H1 (cell line): ENCODE measurements at regions not wholly inside any gene's neighbourhood (a gene's known extent, or its start where the extent isn't known, plus 50 kb on each side); places are given as distances from the start of the nearest gene placed in this dataset.

ENCODE experiments used
- CTCF ChIA-PET: fragments of 300-600 bp; sonication (Branson Sonifier 250); formaldehyde crosslinking; loops from one replicate; lab custom pipeline; 2021; ENCODE audit not compliant: partially characterized antibody; lab: Charles Lee
- POLR2A ChIA-PET: fragments of 300-600 bp; sonication (Branson Sonifier 250); formaldehyde crosslinking; loops from one replicate; lab custom pipeline; 2021; ENCODE audit warnings: inconsistent platforms; ENCODE audit not compliant: partially characterized antibody; lab: Charles Lee
- DNase-seq, 2 experiments: peaks; one replicate each; pipeline versions ENCODE4 v3.0.0 to v3.0.0-alpha.2; 2010 to 2022; ENCODE audit warnings: low spot score in 2 of 2, low read depth in 1 of 2, mixed read lengths in 1 of 2
- FAIRE-seq: peaks from 2 replicates; lab custom pipeline; 2011; peaks lifted over from hg19 to GRCh38; lab: Jason Lieb, UNC
- H2AFZ ChIP-seq: 2 replicates; pipeline ENCODE4 v1.8.1; 2012; ENCODE audit warnings: low read length, inconsistent platforms
- H2AK5ac ChIP-seq: 2 replicates; pipeline ENCODE4 v1.6.1; 2013; ENCODE audit warnings: low read depth, low read length
- H2BK120ac ChIP-seq: replicated peaks from 2 replicates; pipeline ENCODE3; 2013; ENCODE audit warnings: low read depth, low read length, inconsistent platforms
- H2BK12ac ChIP-seq: 2 replicates; pipeline ENCODE4 v1.6.1; 2013; ENCODE audit warnings: low read depth, low read length
- H2BK15ac ChIP-seq: 2 replicates; pipeline ENCODE4 v1.6.1; 2013; ENCODE audit warnings: low read length
- H2BK20ac ChIP-seq: 2 replicates; pipeline ENCODE4 v1.6.1; 2013; ENCODE audit warnings: low read length
- H2BK5ac ChIP-seq: 2 replicates; pipeline ENCODE4 v1.6.1; 2013; ENCODE audit warnings: low read depth, low read length
- H3K14ac ChIP-seq: 2 replicates; pipeline ENCODE4 v1.6.1; 2013; ENCODE audit warnings: inconsistent platforms; ENCODE audit not compliant: insufficient read length
- H3K18ac ChIP-seq: 2 replicates; pipeline ENCODE4 v1.6.1; 2013; ENCODE audit warnings: low read length; ENCODE audit errors: extremely low read depth
- H3K23ac ChIP-seq: 2 replicates; pipeline ENCODE4 v1.6.1; 2013; ENCODE audit warnings: inconsistent platforms; ENCODE audit not compliant: insufficient read length
- H3K23me2 ChIP-seq: 2 replicates; pipeline ENCODE4 v1.6.1; 2013; ENCODE audit warnings: low read depth, low read length
- H3K27ac ChIP-seq: 2 replicates; pipeline ENCODE4 v1.6.1; 2011; ENCODE audit warnings: low read depth, low read length, inconsistent platforms
- H3K27me3 ChIP-seq, 4 experiments: replicated peaks in 1 of 4; 1 replicate in 1 of 4; 2 replicates in 3 of 4; pipeline versions ENCODE4 v1.6.1 to v1.8.1; 2011 to 2013; ENCODE audit warnings: low read length in 3 of 4, mild to moderate bottlenecking in 3 of 4, inconsistent platforms in 2 of 4, mixed read lengths in 2 of 4, moderate library complexity in 1 of 4; ENCODE audit not compliant: control insufficient read depth in 3 of 4, insufficient read depth in 3 of 4; ENCODE audit errors: extremely low read depth in 1 of 4
- H3K36me3 ChIP-seq, 4 experiments: 2 replicates each; pipeline versions ENCODE4 v1.6.1 to v1.8.1; 2011 to 2013; ENCODE audit warnings: mild to moderate bottlenecking in 4 of 4, low read length in 3 of 4, moderate library complexity in 2 of 4, control low read depth in 1 of 4, inconsistent platforms in 1 of 4; ENCODE audit not compliant: insufficient read depth in 4 of 4, control insufficient read depth in 2 of 4
- H3K4ac ChIP-seq: replicated peaks from 2 replicates; pipeline ENCODE3; 2013; ENCODE audit warnings: low read length, low read depth, mixed read lengths, inconsistent platforms; ENCODE audit not compliant: insufficient read length
- H3K4me1 ChIP-seq, 4 experiments: replicated peaks in 1 of 4; 1 replicate in 1 of 4; 2 replicates in 3 of 4; pipeline versions ENCODE4 v1.6.1 to v1.8.1; 2011 to 2013; ENCODE audit warnings: low read length in 3 of 4, inconsistent platforms in 2 of 4, mixed read lengths in 1 of 4; ENCODE audit not compliant: insufficient read depth in 4 of 4, control insufficient read depth in 3 of 4
- H3K4me2 ChIP-seq, 2 experiments: 2 replicates each; pipeline versions ENCODE4 v1.6.1 to v1.8.1; 2011 to 2013; ENCODE audit warnings: low read depth in 2 of 2, low read length in 2 of 2, control low read depth in 1 of 2, inconsistent platforms in 1 of 2, mild to moderate bottlenecking in 1 of 2; ENCODE audit not compliant: insufficient read depth in 1 of 2
- H3K4me3 ChIP-seq, 4 experiments: fragments of 200-600, 300-600 bp in 1 of 4; sonication (generic), shearing (Covaris generic), sonication (Bioruptor Twin) in 1 of 4; 2 replicates each; pipeline versions ENCODE4 v1.5.1 to v1.8.1; 2011 to 2016; ENCODE audit warnings: low read length in 4 of 4, low read depth in 3 of 4, control low read depth in 2 of 4, inconsistent platforms in 2 of 4, mild to moderate bottlenecking in 2 of 4, mixed read lengths in 1 of 4, moderate library complexity in 1 of 4; ENCODE audit not compliant: insufficient read depth in 2 of 4; ENCODE audit errors: extremely low read depth in 1 of 4
- H3K56ac ChIP-seq: replicated peaks from 2 replicates; pipeline ENCODE3; 2013; ENCODE audit warnings: low read depth, mild to moderate bottlenecking, mixed read lengths, low read length, inconsistent platforms; ENCODE audit not compliant: insufficient read length
- H3K79me1 ChIP-seq: 2 replicates; pipeline ENCODE4 v1.6.1; 2013; ENCODE audit warnings: low read depth, low read length, control low read depth
- H3K79me2 ChIP-seq, 2 experiments: 2 replicates each; pipeline versions ENCODE4 v1.6.1 to v1.8.1; 2012 to 2013; ENCODE audit warnings: low read length in 2 of 2, mild to moderate bottlenecking in 2 of 2, inconsistent platforms in 1 of 2; ENCODE audit not compliant: insufficient read depth in 2 of 2, control insufficient read depth in 1 of 2
- H3K9ac ChIP-seq, 4 experiments: replicated peaks in 1 of 4; 1 replicate in 1 of 4; 2 replicates in 3 of 4; pipeline versions ENCODE4 v1.6.1 to v1.8.1; 2011 to 2013; ENCODE audit warnings: low read depth in 3 of 4, low read length in 3 of 4, control low read depth in 2 of 4, mild to moderate bottlenecking in 2 of 4, moderate library complexity in 2 of 4, inconsistent platforms in 1 of 4; ENCODE audit errors: extremely low read depth in 1 of 4
- H3K9me3 ChIP-seq, 2 experiments: 2 replicates each; pipeline versions ENCODE4 v1.6.1 to v1.8.1; 2012 to 2013; ENCODE audit warnings: mild to moderate bottlenecking in 2 of 2, moderate library complexity in 2 of 2, control low read depth in 1 of 2, inconsistent platforms in 1 of 2, low read depth in 1 of 2, low read length in 1 of 2, mixed read lengths in 1 of 2; ENCODE audit not compliant: insufficient read depth in 2 of 2
- H4K20me1 ChIP-seq, 2 experiments: replicated peaks in 1 of 2; 2 replicates each; pipeline versions ENCODE3 to v1.8.1; 2011 to 2013; ENCODE audit warnings: inconsistent platforms in 2 of 2, low read length in 2 of 2, mild to moderate bottlenecking in 1 of 2; ENCODE audit not compliant: insufficient read depth in 2 of 2, control insufficient read depth in 1 of 2
- H4K5ac ChIP-seq: 2 replicates; pipeline ENCODE4 v1.6.1; 2013; ENCODE audit warnings: low read length, low read depth, mixed read lengths, inconsistent platforms; ENCODE audit not compliant: insufficient read length
- H4K8ac ChIP-seq: 2 replicates; pipeline ENCODE4 v1.8.0; 2013; ENCODE audit warnings: mild to moderate bottlenecking, moderate library complexity, low read length, inconsistent platforms; ENCODE audit not compliant: insufficient read depth; ENCODE audit errors: extremely low read depth
- H4K91ac ChIP-seq: replicated peaks from 2 replicates; pipeline ENCODE3; 2013; ENCODE audit warnings: low read length, mixed read lengths, inconsistent platforms; ENCODE audit not compliant: insufficient read length
- CHD2 ChIP-seq: IDR thresholded peaks from 2 replicates; pipeline ENCODE4 v1.6.1; 2012; ENCODE audit warnings: low read length, improper control_type of control experiment
- CTBP2 ChIP-seq: IDR thresholded peaks from 2 replicates; pipeline ENCODE4 v1.7.0; 2011; ENCODE audit warnings: borderline replicate concordance, mild to moderate bottlenecking, moderate library complexity, mixed read lengths, low read length; ENCODE audit not compliant: insufficient read depth, insufficient read length
- CTCF ChIP-seq, 3 experiments: IDR thresholded peaks; 1 replicate in 2 of 3; 2 replicates in 1 of 3; pipeline versions ENCODE4 v1.5.1 to v1.6.1; 2011; ENCODE audit warnings: low read length in 3 of 3, mild to moderate bottlenecking in 3 of 3, inconsistent platforms in 2 of 3, low read depth in 1 of 3, moderate library complexity in 1 of 3; ENCODE audit not compliant: insufficient read depth in 1 of 3; ENCODE audit errors: control extremely low read depth in 1 of 3
- EZH2 ChIP-seq: fragments of 200-600 bp; sonication (generic); IDR thresholded peaks from 2 replicates; pipeline ENCODE4 v1.7.1; 2012; ENCODE audit warnings: low read depth, mild to moderate bottlenecking, moderate library complexity, low read length, inconsistent platforms; ENCODE audit not compliant: severe bottlenecking
- NANOG ChIP-seq: IDR thresholded peaks from 2 replicates; pipeline ENCODE4 v1.6.1; 2011; ENCODE audit warnings: low read length, low read depth, mild to moderate bottlenecking, inconsistent platforms; ENCODE audit not compliant: insufficient read depth, poor library complexity, severe bottlenecking
- POLR2A ChIP-seq, 2 experiments: IDR thresholded peaks; 1 replicate in 1 of 2; 2 replicates in 1 of 2; pipeline ENCODE4 v1.6.1; 2011; ENCODE audit warnings: low read depth in 2 of 2, low read length in 2 of 2, mild to moderate bottlenecking in 2 of 2; ENCODE audit errors: control extremely low read depth in 1 of 2
- SIN3A ChIP-seq, 2 experiments: IDR thresholded peaks in 1 of 2; conservative IDR thresholded peaks in 1 of 2; 2 replicates each; pipeline ENCODE4 v1.6.1; 2011 to 2012; ENCODE audit warnings: low read length in 2 of 2, improper control_type of control experiment in 1 of 2, low read depth in 1 of 2, mild to moderate bottlenecking in 1 of 2
- TEAD4 ChIP-seq: IDR thresholded peaks from 2 replicates; pipeline ENCODE4 v1.6.1; 2012; ENCODE audit warnings: low read depth, low read length, inconsistent platforms, mixed read lengths

- CTCF ChIA-PET = no interaction called here
- no peak overlapping the region for H4K5ac ChIP-seq
- no peak for FAIRE-seq
Measured at GRCh38 chr2:76257802-76258201, 547.1 kb upstream of the GCFC2 start.

More at GRCh38 chr2:76257802-76258201, 547.1 kb upstream of the GCFC2 start:
- H2BK20ac ChIP-seq = no peak overlapping the region
- no peak overlapping the region for H2BK12ac ChIP-seq
- no peaks in the 10 kb centered on the region for H3K79me1 ChIP-seq
- no peaks in the 10 kb centered on the region for H3K27me3 ChIP-seq
- no peaks in the 10 kb centered on the region for H3K79me2 ChIP-seq
- TF ChIP-seq CTCF (IDR thresholded peaks at IDR 0.05; ENCODE audit: control extremely low read depth in 1 of 3, insufficient read depth in 1 of 3, low read depth in 1 of 3, low read length in 3 of 3) = no peak
- no peak for TF ChIP-seq CTBP2
- TF ChIP-seq TEAD4 = no peak
- no peak for TF ChIP-seq CHD2
- TF ChIP-seq POLR2A (IDR thresholded peaks at IDR 0.05; ENCODE audit: control extremely low read depth in 1 of 2, low read depth in 2 of 2, low read length in 2 of 2) = no peak
- TF ChIP-seq EZH2 = no peak
- TF ChIP-seq SIN3A (conservative IDR thresholded peaks at IDR 0.05 in 1 of 2, IDR thresholded peaks at IDR 0.05 in 1 of 2; ENCODE audit: low read depth in 1 of 2, low read length in 2 of 2) = no peak
- TF ChIP-seq NANOG = no peak
- TF ChIP-seq, all 59 proteins: peak for 0
- Histone ChIP-seq H4K20me1 (no peaks in the 10 kb centered on the region), H3K36me3 (no peaks in the 10 kb centered on the region), H4K8ac (no peak overlapping the region), H3K14ac (no peak overlapping the region), H3K23ac (no peak overlapping the region), H3K23me2 (no peaks in the 10 kb centered on the region), H3K4ac (no peak overlapping the region), H3K9me3 (no peaks in the 10 kb centered on the region), H4K91ac (no peak overlapping the region), H3K4me1 (no peaks in the 10 kb centered on the region), H3K9ac (no peak overlapping the region), H3K18ac (no peak overlapping the region), H3K56ac (no peak overlapping the region), H3K4me3 (no peak overlapping the region), H3K27ac (no peak overlapping the region), H2BK5ac (no peak overlapping the region), H2AK5ac (no peak overlapping the region), H2BK120ac (no peak overlapping the region), H2AFZ (no peak overlapping the region; the same call in 1 of the 2 replicates), H2BK15ac (no peak overlapping the region), H3K4me2 (no peak overlapping the region)
- POLR2A ChIA-PET = no interaction called here
- DNase-seq = no peak
